Sigmoid colon (tissue), 3 donors: ENCODE measurements at regions not wholly inside any gene's neighbourhood (a gene's known extent, or its start where the extent isn't known, plus 50 kb on each side); places are given as distances from the start of the nearest gene placed in this dataset.

ENCODE experiments used
- CTCF ChIP-seq, 4 experiments: fragments of 450-650 bp in 3 of 4; fragments of 200-600 bp in 1 of 4; IDR thresholded peaks; one replicate each; pipeline ENCODE4 v1.5.1; 2016 to 2019; ENCODE audit warnings: antibody characterized with exemption in 4 of 4, mild to moderate bottlenecking in 3 of 4, moderate library complexity in 2 of 4
- POLR2A ChIP-seq, 2 donors: fragments of 450-650 bp; IDR thresholded peaks; one replicate each; pipeline ENCODE4 v1.6.1; 2016; ENCODE audit warnings: antibody characterized with exemption in 2 of 2, mild to moderate bottlenecking in 2 of 2, moderate library complexity in 2 of 2

GRCh38 chr1:173362543-173362942 lies 114.6 kb upstream of the PRDX6 start:
- TF ChIP-seq POLR2A (IDR thresholded peaks at IDR 0.05) (no peak), CTCF (IDR thresholded peaks at IDR 0.05) (no peak)
